SK-N-SH (cell line): ENCODE measurements at regions not wholly inside any gene's neighbourhood (a gene's known extent, or its start where the extent isn't known, plus 50 kb on each side); places are given as distances from the start of the nearest gene placed in this dataset.

Source experiments
- CTCF ChIA-PET: fragments of 300-600, 350-600 bp; formaldehyde crosslinking; extraction: SDS; loops from one replicate; lab custom pipeline; 2021; lab: Yijun Ruan, JAX
- POLR2A ChIA-PET: fragments of 350-600 bp; sonication (Branson Sonifier 250); formaldehyde crosslinking; extraction: SDS; loops from one replicate; lab custom pipeline; 2020; ENCODE audit warnings: antibody characterized with exemption, inconsistent platforms; lab: Yijun Ruan, JAX
- DNase-seq: peaks from one replicate; pipeline ENCODE4 v3.0.0; 2012
- H2AFZ ChIP-seq: fragments of 200-600 bp; sonication (generic); 2 replicates; pipeline ENCODE4 v1.8.1; 2016; ENCODE audit warnings: antibody characterized with exemption, mild to moderate bottlenecking, low read depth
- H3F3A ChIP-seq: fragments of 200-600 bp; sonication (generic); replicated peaks from 2 replicates; pipeline ENCODE3; 2016; ENCODE audit warnings: antibody characterized with exemption, mild to moderate bottlenecking; ENCODE audit not compliant: insufficient read depth
- H3K27ac ChIP-seq, 2 experiments: fragments of 200-500 bp in 1 of 2; fragments of 200-600 bp in 1 of 2; sonication (Bioruptor generic) in 1 of 2; sonication (generic), shearing (Covaris generic) in 1 of 2; 2 replicates each; pipeline versions ENCODE4 v1.5.1 to v1.6.1; 2014 to 2016; ENCODE audit warnings: low read depth in 2 of 2, inconsistent platforms in 1 of 2, low read length in 1 of 2, mild to moderate bottlenecking in 1 of 2, mixed read lengths in 1 of 2
- H3K27me3 ChIP-seq: fragments of 200-600 bp; sonication (generic), shearing (Covaris generic); 2 replicates; pipeline ENCODE4 v1.6.1; 2016; ENCODE audit warnings: mixed run types; ENCODE audit not compliant: insufficient read depth
- H3K36me3 ChIP-seq, 2 experiments: fragments of 200-500 bp in 1 of 2; fragments of 200-600 bp in 1 of 2; sonication (Bioruptor generic) in 1 of 2; sonication (generic) in 1 of 2; replicated peaks in 1 of 2; 2 replicates each; pipeline versions ENCODE3 to v1.5.1; 2014 to 2016; ENCODE audit warnings: low read length in 1 of 2, mild to moderate bottlenecking in 1 of 2; ENCODE audit not compliant: insufficient read depth in 2 of 2, control insufficient read depth in 1 of 2
- H3K4me1 ChIP-seq, 2 experiments: fragments of 200-500 bp in 1 of 2; fragments of 200-600 bp in 1 of 2; sonication (Bioruptor generic) in 1 of 2; sonication (generic), shearing (Covaris generic) in 1 of 2; 2 replicates each; pipeline versions ENCODE4 v1.5.1 to v1.6.1; 2014 to 2016; ENCODE audit warnings: low read depth in 1 of 2, low read length in 1 of 2, mixed run types in 1 of 2; ENCODE audit not compliant: insufficient read depth in 2 of 2, control insufficient read depth in 1 of 2
- H3K4me2 ChIP-seq: fragments of 200-600 bp; sonication (generic), shearing (Covaris generic); 2 replicates; pipeline ENCODE4 v1.6.1; 2017; ENCODE audit warnings: mixed run types
- H3K4me3 ChIP-seq, 2 experiments: fragments of 200-500 bp in 1 of 2; fragments of 200-600 bp in 1 of 2; sonication (Bioruptor generic) in 1 of 2; sonication (generic), shearing (Covaris generic) in 1 of 2; 2 replicates each; pipeline versions ENCODE4 v1.5.1 to v1.8.1; 2014 to 2016; ENCODE audit warnings: low read depth in 2 of 2, inconsistent platforms in 1 of 2, low read length in 1 of 2, mild to moderate bottlenecking in 1 of 2, mixed read lengths in 1 of 2, moderate library complexity in 1 of 2
- H3K79me2 ChIP-seq: fragments of 200-600 bp; sonication (generic); 2 replicates; pipeline ENCODE4 v1.8.1; 2017; ENCODE audit warnings: mild to moderate bottlenecking; ENCODE audit not compliant: insufficient read depth
- H3K9ac ChIP-seq: fragments of 200-600 bp; sonication (generic); 2 replicates; pipeline ENCODE4 v1.6.1; 2017; ENCODE audit warnings: mixed run types
- H3K9me2 ChIP-seq: fragments of 200-600 bp; sonication (generic); 2 replicates; pipeline ENCODE4 v1.6.1; 2017; ENCODE audit warnings: mixed run types
- H3K9me3 ChIP-seq: fragments of 200-600 bp; sonication (generic); 2 replicates; pipeline ENCODE4 v1.6.1; 2017; ENCODE audit warnings: mixed run types, mild to moderate bottlenecking, moderate library complexity
- H4K20me1 ChIP-seq: fragments of 200-600 bp; sonication (generic); 2 replicates; pipeline ENCODE4 v1.6.1; 2017; ENCODE audit warnings: mild to moderate bottlenecking, mixed run types; ENCODE audit not compliant: insufficient read depth
- EP300 ChIP-seq, 2 experiments: IDR thresholded peaks; 2 replicates each; pipeline versions ENCODE4 v1.4.0 to v1.6.1; 2012; ENCODE audit warnings: borderline replicate concordance in 1 of 2, low read depth in 1 of 2, low read length in 1 of 2
- EZH2phosphoT487 ChIP-seq: fragments of 200-600 bp; sonication (generic); IDR thresholded peaks from 2 replicates; pipeline ENCODE4 v1.6.1; 2017; ENCODE audit warnings: low read depth, mixed run types, mild to moderate bottlenecking, antibody characterized with exemption, moderate library complexity, borderline replicate concordance
- FOSL2 ChIP-seq: IDR thresholded peaks from 2 replicates; pipeline ENCODE4 v1.4.0; 2012; ENCODE audit warnings: low read depth, mild to moderate bottlenecking, moderate library complexity, borderline replicate concordance
- GABPA ChIP-seq: IDR thresholded peaks from 2 replicates; pipeline ENCODE4 v1.4.0; 2012; ENCODE audit warnings: low read depth, mild to moderate bottlenecking
- GATA2 ChIP-seq: sonication (generic); formaldehyde crosslinking; IDR thresholded peaks from 2 replicates; pipeline ENCODE4 v1.5.0; 2020; ENCODE audit warnings: mild to moderate bottlenecking, missing genetic modification reagents
- NFIC ChIP-seq: IDR thresholded peaks from 2 replicates; pipeline ENCODE4 v1.4.0; 2012; ENCODE audit warnings: borderline replicate concordance
- NRF1 ChIP-seq: IDR thresholded peaks from 2 replicates; pipeline ENCODE4 v1.6.1; 2012; ENCODE audit warnings: low read depth, mild to moderate bottlenecking, low read length
- PBX3 ChIP-seq: IDR thresholded peaks from 2 replicates; pipeline ENCODE4; 2012
- REST ChIP-seq: IDR thresholded peaks from 2 replicates; pipeline ENCODE4 v1.6.1; 2012; ENCODE audit warnings: mild to moderate bottlenecking, low read depth, low read length, moderate library complexity
- RFX5 ChIP-seq: IDR thresholded peaks from 2 replicates; pipeline ENCODE4 v1.6.1; 2012; ENCODE audit warnings: mild to moderate bottlenecking, improper control_type of control experiment, low read length
- RXRA ChIP-seq: IDR thresholded peaks from 2 replicates; pipeline ENCODE4 v1.4.0; 2012; ENCODE audit warnings: low read depth, mild to moderate bottlenecking, borderline replicate concordance
- SIN3A ChIP-seq: IDR thresholded peaks from 2 replicates; pipeline ENCODE4 v1.6.1; 2012; ENCODE audit warnings: low read depth, mild to moderate bottlenecking, low read length, moderate library complexity, borderline replicate concordance
- USF1 ChIP-seq: IDR thresholded peaks from 2 replicates; pipeline ENCODE4 v1.4.0; 2012; ENCODE audit warnings: low read depth, borderline replicate concordance
- USF2 ChIP-seq: fragments of 150-350 bp; IDR thresholded peaks from 2 replicates; pipeline ENCODE4 v1.6.1; 2017; ENCODE audit warnings: antibody characterized with exemption, low read length, low read depth, borderline replicate concordance
- WGBS: methylation state at CpG from one replicate; pipeline ENCODE4 v1.1.6; 2017; ENCODE audit warnings: low lambda C conversion rate; 5-methylcytosine and 5-hydroxymethylcytosine counted together
- TF ChIP-seq, protein P1 (sequence below): IDR thresholded peaks from 2 replicates; pipeline ENCODE4 v1.4.0; 2012; ENCODE audit warnings: low read depth, borderline replicate concordance
- TF ChIP-seq, protein P2 (sequence below): IDR thresholded peaks from 2 replicates; pipeline ENCODE4 v1.4.0; 2012; ENCODE audit warnings: low read depth

- POLR2A ChIA-PET, result no interaction called here
- H3K27ac ChIP-seq, result no peak overlapping the region
- H3K36me3 ChIP-seq, result no peaks in the 10 kb centered on the region
- no peaks in the 10 kb centered on the region for H3K9me2 ChIP-seq
- no peaks in the 10 kb centered on the region for H3K27me3 ChIP-seq
- DNase-seq, result no peak
- H3K4me3 ChIP-seq, result no peak overlapping the region
- TF ChIP-seq SIN3A, result no peak
- TF ChIP-seq EZH2phosphoT487, result no peak
- TF ChIP-seq GABPA, result no peak
- TF ChIP-seq GATA2 (CRISPR knock-in tag), result no peak
- no peak for TF ChIP-seq RFX5
- TF ChIP-seq REST, result no peak
- TF ChIP-seq EP300 (IDR thresholded peaks at IDR 0.05; ENCODE audit: borderline replicate concordance in 1 of 2, low read depth in 1 of 2, low read length in 1 of 2), result no peak
- TF ChIP-seq USF2, result no peak
- no peak for TF ChIP-seq PBX3
- TF ChIP-seq, protein P1, sequence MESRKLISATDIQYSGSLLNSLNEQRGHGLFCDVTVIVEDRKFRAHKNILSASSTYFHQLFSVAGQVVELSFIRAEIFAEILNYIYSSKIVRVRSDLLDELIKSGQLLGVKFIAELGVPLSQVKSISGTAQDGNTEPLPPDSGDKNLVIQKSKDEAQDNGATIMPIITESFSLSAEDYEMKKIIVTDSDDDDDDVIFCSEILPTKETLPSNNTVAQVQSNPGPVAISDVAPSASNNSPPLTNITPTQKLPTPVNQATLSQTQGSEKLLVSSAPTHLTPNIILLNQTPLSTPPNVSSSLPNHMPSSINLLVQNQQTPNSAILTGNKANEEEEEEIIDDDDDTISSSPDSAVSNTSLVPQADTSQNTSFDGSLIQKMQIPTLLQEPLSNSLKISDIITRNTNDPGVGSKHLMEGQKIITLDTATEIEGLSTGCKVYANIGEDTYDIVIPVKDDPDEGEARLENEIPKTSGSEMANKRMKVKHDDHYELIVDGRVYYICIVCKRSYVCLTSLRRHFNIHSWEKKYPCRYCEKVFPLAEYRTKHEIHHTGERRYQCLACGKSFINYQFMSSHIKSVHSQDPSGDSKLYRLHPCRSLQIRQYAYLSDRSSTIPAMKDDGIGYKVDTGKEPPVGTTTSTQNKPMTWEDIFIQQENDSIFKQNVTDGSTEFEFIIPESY, result no peak
- no peak for TF ChIP-seq RXRA
- TF ChIP-seq, protein P2, sequence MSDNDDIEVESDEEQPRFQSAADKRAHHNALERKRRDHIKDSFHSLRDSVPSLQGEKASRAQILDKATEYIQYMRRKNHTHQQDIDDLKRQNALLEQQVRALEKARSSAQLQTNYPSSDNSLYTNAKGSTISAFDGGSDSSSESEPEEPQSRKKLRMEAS, result no peak
- TF ChIP-seq NRF1, result no peak
- TF ChIP-seq NFIC, result no peak
- no peak for TF ChIP-seq USF1
- no peak for TF ChIP-seq FOSL2
- no peaks in the 10 kb centered on the region for H3K79me2 ChIP-seq
- H4K20me1 ChIP-seq, result no peaks in the 10 kb centered on the region
- H3K4me1 ChIP-seq, result no peaks in the 10 kb centered on the region; a peak in 1 of 4 replicates
- H3K9ac ChIP-seq, result no peak overlapping the region
- 51% methylated on average over 4 of the region's 4 CpGs for WGBS
- CTCF ChIA-PET, result no interaction called here
- no peak overlapping the region for H3K4me2 ChIP-seq
- no peaks in the 10 kb centered on the region for H3F3A ChIP-seq
- H3K9me3 ChIP-seq, result no peaks in the 10 kb centered on the region
- no peak overlapping the region for H2AFZ ChIP-seq
Measured at GRCh38 chr3:18998069-18998468, 150.2 kb upstream of the KCNH8 start.
